B cell (primary cell): ENCODE measurements at regions not wholly inside any gene's neighbourhood (a gene's known extent, or its start where the extent isn't known, plus 50 kb on each side); places are given as distances from the start of the nearest gene placed in this dataset.

Experiments
- CTCF ChIP-seq: fragments of 200-600 bp; IDR thresholded peaks from one replicate; pipeline ENCODE4 v1.8.0; 2022; ENCODE audit warnings: antibody characterized with exemption, mild to moderate bottlenecking
- EZH2 ChIP-seq: IDR thresholded peaks from 2 replicates; pipeline ENCODE4 v1.6.1; 2012; ENCODE audit warnings: borderline replicate concordance, low read depth, mild to moderate bottlenecking, moderate library complexity, low read length; ENCODE audit not compliant: insufficient read depth, poor library complexity, severe bottlenecking

- TF ChIP-seq CTCF (no peak), EZH2 (no peak)
These were observed 55.4 kb upstream of the SGCD start for GRCh38 chr5:156271569-156271968.
